Activated CD4-positive, alpha-beta memory T cell treated with anti-CD3 and anti-CD28 coated beads for 36 hours (primary cell): ENCODE measurements at regions not wholly inside any gene's neighbourhood (a gene's known extent, or its start where the extent isn't known, plus 50 kb on each side); places are given as distances from the start of the nearest gene placed in this dataset.
"Not testable (repeated sequence)": the region's sequence is repeated elsewhere in the genome, so short reads cannot be mapped to it uniquely, and the experiment has no call there.

ENCODE experiments used
- CTCF ChIA-PET: fragments of 350-600 bp; sonication (Branson Sonifier 250); formaldehyde crosslinking; loops from one replicate; lab custom pipeline; 2021; ENCODE audit warnings: antibody characterized with exemption, inconsistent platforms; lab: Charles Lee
- POLR2A ChIA-PET: fragments of 350-600 bp; sonication (Branson Sonifier 250); formaldehyde crosslinking; loops from one replicate; lab custom pipeline; 2021; ENCODE audit warnings: antibody characterized with exemption; lab: Charles Lee
- DNase-seq: peaks from one replicate; pipeline ENCODE4 v3.0.0-alpha.2; 2020
- H3K27ac Mint-ChIP-seq: one replicate; pipeline ENCODE4 v1.8.0; 2021; ENCODE audit warnings: mixed read lengths
- H3K27me3 Mint-ChIP-seq: one replicate; pipeline ENCODE4 v1.8.0; 2021; ENCODE audit warnings: mixed read lengths
- H3K36me3 Mint-ChIP-seq: one replicate; pipeline ENCODE4 v1.8.0; 2021; ENCODE audit warnings: mixed read lengths
- H3K4me1 Mint-ChIP-seq: one replicate; pipeline ENCODE4 v1.8.0; 2021; ENCODE audit warnings: low read depth, mixed read lengths
- H3K4me3 Mint-ChIP-seq: one replicate; pipeline ENCODE4 v1.8.0; 2021; ENCODE audit warnings: mild to moderate bottlenecking, mixed read lengths
- H3K9me3 Mint-ChIP-seq: one replicate; pipeline ENCODE4 v1.8.0; 2021; ENCODE audit warnings: mixed read lengths
- intact Hi-C: fragments of 100-400 bp; cut with micrococcal nuclease; formaldehyde crosslinking; loops from one replicate; pipeline ENCODE4 v1.15.1; 2023

GRCh38 chrX:13175056-13175455 is 130.6 kb upstream of the FAM9C start:
- no peaks in the 10 kb centered on the region for H3K4me1 Mint-ChIP-seq

GRCh38 chrX:13170966-13171558 is 126.6 kb upstream of the FAM9C start:
- no peaks in the 10 kb centered on the region for H3K36me3 Mint-ChIP-seq
- intact Hi-C loops: no loop called here

More at GRCh38 chrX:13175056-13175455, 130.6 kb upstream of the FAM9C start:
- H3K27ac Mint-ChIP-seq: no peak overlapping the region
- H3K4me3 Mint-ChIP-seq: no peak overlapping the region
- no peaks in the 10 kb centered on the region for H3K36me3 Mint-ChIP-seq
- no peak for DNase-seq
- ChIA-PET CTCF (no interaction called here), POLR2A (no interaction called here)
- intact Hi-C loops: no loop called here
- H3K27me3 Mint-ChIP-seq: no peaks in the 10 kb centered on the region
- no peaks in the 10 kb centered on the region for H3K9me3 Mint-ChIP-seq

GRCh38 chrX:13169684-13170083 is 125.3 kb upstream of the FAM9C start:
- intact Hi-C loops: loop anchor here (2.0 to 5.0 kb wide), 2 partner anchors 77 to 217 kb away; no protein-coding TSS in a partner anchor

More at GRCh38 chrX:13170966-13171558, 126.6 kb upstream of the FAM9C start:
- CTCF ChIA-PET: no interaction called here
- no peak for DNase-seq
- Mint-ChIP-seq H3K4me3 (no peak overlapping the region), H3K9me3 (no peaks in the 10 kb centered on the region), H3K4me1 (peaks cover 19% of the 10 kb centered on the region), H3K27ac (no peak overlapping the region), H3K27me3 (no peaks in the 10 kb centered on the region)
- POLR2A ChIA-PET: no interaction called here

GRCh38 chrX:13168269-13168668 is 123.8 kb upstream of the FAM9C start:
- ChIA-PET CTCF (no interaction called here), POLR2A (no interaction called here)
- DNase-seq: no peak
- intact Hi-C loops: loop anchor here (2.0 to 5.0 kb wide), 2 partner anchors 75 to 216 kb away; no protein-coding TSS in a partner anchor
- Mint-ChIP-seq H3K9me3 (no peaks in the 10 kb centered on the region), H3K4me3 (peak overlapping the region; percentile 30), H3K27ac (peak overlapping the region; percentile 65), H3K4me1 (peaks cover 19% of the 10 kb centered on the region), H3K27me3 (no peaks in the 10 kb centered on the region), H3K36me3 (no peaks in the 10 kb centered on the region)

More at GRCh38 chrX:13169684-13170083, 125.3 kb upstream of the FAM9C start:
- Mint-ChIP-seq H3K4me3 (no peak overlapping the region), H3K27me3 (no peaks in the 10 kb centered on the region), H3K27ac (no peak overlapping the region), H3K9me3 (no peaks in the 10 kb centered on the region), H3K4me1 (peaks cover 19% of the 10 kb centered on the region), H3K36me3 (no peaks in the 10 kb centered on the region)
- DNase-seq: no peak
- POLR2A ChIA-PET: no interaction called here
- CTCF ChIA-PET: no interaction called here

GRCh38 chrX:13167481-13168231 is 123.2 kb upstream of the FAM9C start:
- H3K27me3 Mint-ChIP-seq: no peaks in the 10 kb centered on the region
- peak overlapping the region; percentile 30 for H3K4me3 Mint-ChIP-seq
- H3K9me3 Mint-ChIP-seq: no peaks in the 10 kb centered on the region
- H3K4me1 Mint-ChIP-seq: peaks cover 19% of the 10 kb centered on the region
- ChIA-PET POLR2A (interaction anchor here (0.7 kb wide), 1 partner anchor 15 kb away, joined by 4 read pairs; no protein-coding TSS in a partner anchor), CTCF (interaction anchor here (1.0 kb wide), 1 partner anchor 221 kb away, joined by 7 read pairs; no protein-coding TSS in a partner anchor)
- intact Hi-C loops: loop anchor here (2.0 to 5.0 kb wide), 3 partner anchors 43 to 215 kb away; no protein-coding TSS in a partner anchor
- H3K36me3 Mint-ChIP-seq: no peaks in the 10 kb centered on the region
- peak; percentile 34 for DNase-seq
- peak overlapping the region; percentile 65 for H3K27ac Mint-ChIP-seq

- CTCF ChIA-PET: no interaction called here
- no peak overlapping the region for H3K27ac Mint-ChIP-seq
Observed at GRCh38 chrX:13165266-13166189, 121.1 kb upstream of the FAM9C start.

GRCh38 chrX:13164611-13165010 is 120.2 kb upstream of the FAM9C start:
- no peaks in the 10 kb centered on the region for H3K27me3 Mint-ChIP-seq
- no peaks in the 10 kb centered on the region for H3K36me3 Mint-ChIP-seq
- POLR2A ChIA-PET: no interaction called here
- intact Hi-C loops: loop anchor here (5.0 kb wide), 1 partner anchor 212 kb away; no protein-coding TSS in a partner anchor
- CTCF ChIA-PET: no interaction called here
- no peaks in the 10 kb centered on the region for H3K9me3 Mint-ChIP-seq
- H3K4me3 Mint-ChIP-seq: no peak overlapping the region
- H3K27ac Mint-ChIP-seq: no peak overlapping the region
- DNase-seq: no peak
- H3K4me1 Mint-ChIP-seq: peaks cover 21% of the 10 kb centered on the region

More at GRCh38 chrX:13165266-13166189, 121.1 kb upstream of the FAM9C start:
- POLR2A ChIA-PET: no interaction called here
- Mint-ChIP-seq H3K9me3 (no peaks in the 10 kb centered on the region), H3K4me1 (peaks cover 21% of the 10 kb centered on the region), H3K4me3 (no peak overlapping the region), H3K36me3 (no peaks in the 10 kb centered on the region), H3K27me3 (no peaks in the 10 kb centered on the region)
- DNase-seq: no peak
- intact Hi-C loops: loop anchor here (2.0 to 5.0 kb wide), 2 partner anchors 41 to 213 kb away; no protein-coding TSS in a partner anchor

- peaks cover 9% of the 10 kb centered on the region for H3K4me1 Mint-ChIP-seq
- ChIA-PET POLR2A (no interaction called here), CTCF (no interaction called here)
- H3K27me3 Mint-ChIP-seq: no peaks in the 10 kb centered on the region
- no peak overlapping the region for H3K4me3 Mint-ChIP-seq
- intact Hi-C loops: no loop called here
- no peak overlapping the region for H3K27ac Mint-ChIP-seq
- H3K9me3 Mint-ChIP-seq: no peaks in the 10 kb centered on the region
- DNase-seq: no peak
- no peaks in the 10 kb centered on the region for H3K36me3 Mint-ChIP-seq
Observed at GRCh38 chrX:13162772-13163410, 118.5 kb upstream of the FAM9C start.

GRCh38 chrX:13159886-13160285 is 115.5 kb upstream of the FAM9C start:
- CTCF ChIA-PET: no interaction called here
- Mint-ChIP-seq H3K27me3 (no peaks in the 10 kb centered on the region), H3K27ac (no peak overlapping the region), H3K4me1 (peaks cover 3% of the 10 kb centered on the region), H3K4me3 (no peak overlapping the region), H3K9me3 (no peaks in the 10 kb centered on the region), H3K36me3 (no peaks in the 10 kb centered on the region)
- POLR2A ChIA-PET: no interaction called here
- DNase-seq: no peak
- intact Hi-C loops: no loop called here

GRCh38 chrX:13158911-13159310 is 114.5 kb upstream of the FAM9C start:
- no peaks in the 10 kb centered on the region for H3K27me3 Mint-ChIP-seq
- DNase-seq: no peak
- H3K27ac Mint-ChIP-seq: no peak overlapping the region
- POLR2A ChIA-PET: no interaction called here
- peaks cover 3% of the 10 kb centered on the region for H3K4me1 Mint-ChIP-seq
- intact Hi-C loops: no loop called here
- CTCF ChIA-PET: no interaction called here
- H3K4me3 Mint-ChIP-seq: no peak overlapping the region
- peaks cover 5% of the 10 kb centered on the region for H3K9me3 Mint-ChIP-seq
- H3K36me3 Mint-ChIP-seq: peaks cover 2% of the 10 kb centered on the region

- H3K27ac Mint-ChIP-seq, H3K36me3 Mint-ChIP-seq, H3K4me3 Mint-ChIP-seq, intact Hi-C loops, H3K27me3 Mint-ChIP-seq, POLR2A ChIA-PET, CTCF ChIA-PET, DNase-seq: not testable (repeated sequence)
- Mint-ChIP-seq H3K4me1 (peaks cover 13% of the 10 kb centered on the region), H3K9me3 (peaks cover 14% of the 10 kb centered on the region)
Observed at GRCh38 chrX:13155550-13155949, 111.1 kb upstream of the FAM9C start.
